LNCaP clone FGC (cell line): ENCODE measurements at regions not wholly inside any gene's neighbourhood (a gene's known extent, or its start where the extent isn't known, plus 50 kb on each side); places are given as distances from the start of the nearest gene placed in this dataset.
A peak's percentile ranks its signal among the peaks of the same experiment; 100 is the strongest.

Experiments used
- DNase-seq: peaks from one replicate; pipeline ENCODE4 v3.0.0-alpha.2; 2011; ENCODE audit warnings: low read depth
- H3K4me3 ChIP-seq: 2 replicates; pipeline ENCODE4 v1.5.1; 2011; ENCODE audit warnings: mild to moderate bottlenecking, low read depth, low read length, control low read depth
- CTCF ChIP-seq: IDR thresholded peaks from 2 replicates; pipeline ENCODE4 v1.5.1; 2012; ENCODE audit warnings: mild to moderate bottlenecking; ENCODE audit not compliant: control insufficient read depth, insufficient read depth; ENCODE audit errors: extremely low read depth

- H3K4me3 ChIP-seq: no peak overlapping the region
- no peak for TF ChIP-seq CTCF
- no peak for DNase-seq
Observed at GRCh38 chr11:36757075-36757474, 159.0 kb upstream of the RAG2 start.

DNA sequence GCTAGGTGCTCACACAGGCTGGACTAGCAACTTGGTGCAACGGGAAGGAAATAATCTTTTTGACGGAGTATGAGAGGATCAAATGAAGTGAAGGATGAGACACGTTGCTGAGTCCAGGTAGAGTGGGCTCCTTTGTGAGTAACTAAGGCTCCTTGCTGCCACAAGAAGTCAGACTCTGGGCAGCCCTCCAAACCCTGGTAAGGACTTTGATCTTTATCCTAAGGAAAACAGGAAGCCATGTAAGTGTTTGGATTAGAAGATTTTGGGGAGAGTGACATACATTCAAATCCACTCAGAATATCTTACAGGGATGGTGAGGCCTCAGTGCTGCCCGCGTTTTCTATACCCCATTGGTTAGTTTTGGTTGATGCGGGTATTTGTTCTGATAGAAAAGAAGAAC is 155.9 kb upstream of the RAG2 start:
- peak; percentile 4 for DNase-seq
- TF ChIP-seq CTCF: no peak
- no peak overlapping the region for H3K4me3 ChIP-seq

GRCh38 chr11:36751996-36752395 is 154.0 kb upstream of the RAG2 start:
- DNase-seq: no peak
- no peak for TF ChIP-seq CTCF
- no peak overlapping the region for H3K4me3 ChIP-seq

- H3K4me3 ChIP-seq: no peak overlapping the region
- no peak for DNase-seq
- TF ChIP-seq CTCF: no peak
Observed at GRCh38 chr11:36751335-36751781, 153.3 kb upstream of the RAG2 start.

DNA sequence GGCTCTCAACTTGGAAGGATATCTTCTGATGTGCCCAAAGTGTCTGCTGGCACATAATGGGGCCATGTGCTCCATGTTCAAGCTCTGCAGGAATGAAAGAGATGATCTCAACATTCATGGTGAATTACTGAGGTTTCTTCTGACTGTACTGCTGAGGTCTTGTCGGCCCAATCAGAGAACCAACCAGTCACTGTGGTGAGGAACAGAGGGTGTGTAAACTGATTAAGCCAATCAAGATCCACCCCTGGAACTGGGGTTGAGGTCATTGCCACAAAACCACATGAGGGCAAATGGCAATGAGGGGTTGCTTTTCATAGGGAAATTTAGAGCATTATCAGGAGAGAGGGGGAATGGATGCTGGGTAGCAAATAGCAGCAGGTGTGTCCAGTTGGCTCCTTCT is 152.3 kb upstream of the RAG2 start:
- TF ChIP-seq CTCF: no peak
- no peak overlapping the region for H3K4me3 ChIP-seq
- no peak for DNase-seq

- no peak for TF ChIP-seq CTCF
- DNase-seq: no peak
- H3K4me3 ChIP-seq: no peak overlapping the region
Observed at GRCh38 chr11:36748836-36749235, 150.8 kb upstream of the RAG2 start.

GRCh38 chr11:36746886-36747710 is 149.1 kb upstream of the RAG2 start:
- TF ChIP-seq CTCF: peak; percentile 100
- DNase-seq: peak; percentile 88
- no peak overlapping the region for H3K4me3 ChIP-seq
